ENCODE measurements at regions not wholly inside any gene's neighbourhood (a gene's known extent, or its start where the extent isn't known, plus 50 kb on each side); places are given as distances from the start of the nearest gene placed in this dataset.
A peak's percentile ranks its signal among the peaks of the same experiment; 100 is the strongest.
"Not testable (repeated sequence)": the region's sequence is repeated elsewhere in the genome, so short reads cannot be mapped to it uniquely, and the experiment has no call there.

GRCh38 chr7:106562711-106563366 lies 98.1 kb downstream of the CCDC71L start:
- no peak for DNase-seq (ENCODE audit: low spot score)

- no peak for DNase-seq (ENCODE audit: low spot score)
These were observed 99.1 kb downstream of the CCDC71L start for GRCh38 chr7:106561666-106562411.

- DNase-seq (ENCODE audit: low spot score), result no peak
These were observed 99.8 kb downstream of the CCDC71L start for GRCh38 chr7:106561151-106561550.

DNA sequence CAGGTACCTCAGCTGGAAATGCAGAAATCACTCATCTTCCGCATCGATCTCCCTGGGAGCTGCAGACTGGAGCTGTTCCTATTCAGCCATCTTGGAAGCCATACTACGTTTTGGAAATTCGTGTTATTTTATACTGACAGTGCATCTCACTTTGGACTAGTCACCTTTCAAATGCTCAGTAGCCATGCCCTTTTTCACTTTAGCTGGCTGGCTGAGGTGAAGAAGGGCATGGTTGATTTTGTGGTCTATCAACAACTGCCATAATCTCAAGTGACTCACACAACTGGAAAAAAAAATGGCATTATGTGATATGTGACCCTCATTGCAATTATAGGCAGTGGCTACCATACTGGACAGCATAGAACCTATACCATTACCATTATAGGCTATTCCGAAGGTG lies 100.5 kb downstream of the CCDC71L start:
- no peak for DNase-seq (ENCODE audit: low spot score)

GRCh38 chr7:106556244-106556643 lies 104.7 kb downstream of the CCDC71L start:
- not testable (repeated sequence) for DNase-seq (ENCODE audit: low spot score)

DNA sequence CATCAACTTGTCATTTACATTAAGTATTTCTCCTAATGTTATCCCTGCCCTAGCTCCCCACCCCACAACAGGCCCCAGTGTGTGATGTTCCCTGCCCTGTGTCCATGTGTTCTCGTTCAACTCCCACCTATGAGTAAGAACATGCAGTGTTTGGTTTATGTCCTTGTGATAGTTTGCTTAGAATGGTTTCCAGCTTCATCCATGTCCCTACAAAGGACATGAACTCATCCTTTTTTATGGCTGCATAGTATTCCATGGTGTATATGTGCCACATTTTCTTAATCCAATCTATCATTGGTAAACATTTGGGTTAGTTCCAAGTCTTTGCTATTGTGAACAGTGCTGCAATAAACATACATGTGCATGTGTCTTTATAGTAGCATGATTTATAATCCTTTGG lies 106.3 kb downstream of the CCDC71L start:
- DNase-seq (ENCODE audit: low spot score), result not testable (repeated sequence)

DNA sequence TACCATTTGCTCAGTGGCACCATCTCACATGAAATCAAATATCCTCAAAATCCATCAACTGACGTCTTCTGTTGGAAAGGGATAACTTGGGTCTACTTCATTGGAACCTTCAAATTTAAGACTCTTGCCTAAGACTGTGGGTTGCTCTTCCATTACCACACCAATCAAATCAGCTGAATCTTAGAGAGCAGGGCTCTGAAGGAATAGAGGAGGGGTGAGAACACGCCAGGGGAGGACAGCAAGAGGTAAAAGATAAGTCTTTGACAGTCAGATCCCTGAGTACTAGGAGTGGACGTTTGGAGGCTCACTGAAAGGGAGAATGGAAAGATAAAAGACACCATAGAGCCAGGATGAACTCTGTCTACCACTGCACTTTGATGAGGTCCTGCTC lies 107.5 kb downstream of the CCDC71L start:
- no peak for DNase-seq (ENCODE audit: low spot score)

- no peak for DNase-seq (ENCODE audit: low spot score)
These were observed 108.1 kb downstream of the CCDC71L start for GRCh38 chr7:106552645-106553445.

DNA sequence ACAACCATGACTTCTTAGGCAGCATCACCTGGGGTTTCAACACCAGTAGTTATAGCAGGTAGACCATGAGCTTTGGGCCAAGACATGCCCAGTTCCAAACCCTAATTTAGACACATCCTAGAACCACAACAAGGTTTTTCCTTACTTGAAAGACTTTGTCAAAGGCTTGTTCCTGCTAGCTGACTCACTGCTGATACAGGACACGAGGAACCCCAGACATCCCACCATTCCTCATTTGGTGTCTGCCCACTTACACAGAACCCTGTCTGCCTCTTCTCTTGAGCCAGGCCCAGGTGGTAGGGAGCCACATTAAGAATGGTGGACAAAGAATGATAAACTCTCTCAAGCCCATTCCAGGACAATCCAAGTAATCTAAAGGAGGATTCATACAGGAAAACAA lies 109.0 kb downstream of the CCDC71L start:
- DNase-seq (ENCODE audit: low spot score), result no peak

GRCh38 chr7:106548491-106548890 lies 112.5 kb downstream of the CCDC71L start:
- no peak for DNase-seq (ENCODE audit: low spot score)

- no peak for DNase-seq (ENCODE audit: low spot score)
These were observed 115.7 kb downstream of the CCDC71L start for GRCh38 chr7:106545275-106545674.

GRCh38 chr7:106543221-106543757 lies 117.7 kb downstream of the CCDC71L start:
- DNase-seq (ENCODE audit: low spot score), result no peak

- DNase-seq (ENCODE audit: low spot score), result peak; percentile 72
These were observed 118.3 kb downstream of the CCDC71L start for GRCh38 chr7:106542550-106543220.

GRCh38 chr7:106538638-106539037 lies 122.3 kb downstream of the CCDC71L start:
- DNase-seq (ENCODE audit: low spot score), result no peak

DNA sequence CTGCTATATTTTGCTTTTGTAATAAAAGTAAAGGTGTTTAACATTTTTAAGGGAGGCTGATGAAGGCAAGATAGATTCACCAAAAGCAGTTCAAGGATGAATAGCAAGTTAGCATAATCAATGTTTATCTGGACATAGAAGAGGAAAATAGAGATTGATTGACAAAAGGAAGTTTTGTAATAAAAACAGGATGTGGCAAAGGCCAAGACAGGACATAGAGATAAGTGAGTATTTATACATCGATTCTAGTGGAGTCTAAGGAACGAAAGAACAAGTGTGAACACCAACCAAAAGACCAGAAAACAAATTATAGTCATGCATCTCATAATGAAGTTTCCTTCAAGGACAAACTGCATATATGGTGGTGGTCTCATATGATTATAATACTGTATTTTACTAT lies 123.8 kb downstream of the CCDC71L start:
- DNase-seq (ENCODE audit: low spot score), result no peak

GRCh38 chr7:106536079-106536478 lies 124.9 kb downstream of the CCDC71L start:
- no peak for DNase-seq (ENCODE audit: low spot score)

DNA sequence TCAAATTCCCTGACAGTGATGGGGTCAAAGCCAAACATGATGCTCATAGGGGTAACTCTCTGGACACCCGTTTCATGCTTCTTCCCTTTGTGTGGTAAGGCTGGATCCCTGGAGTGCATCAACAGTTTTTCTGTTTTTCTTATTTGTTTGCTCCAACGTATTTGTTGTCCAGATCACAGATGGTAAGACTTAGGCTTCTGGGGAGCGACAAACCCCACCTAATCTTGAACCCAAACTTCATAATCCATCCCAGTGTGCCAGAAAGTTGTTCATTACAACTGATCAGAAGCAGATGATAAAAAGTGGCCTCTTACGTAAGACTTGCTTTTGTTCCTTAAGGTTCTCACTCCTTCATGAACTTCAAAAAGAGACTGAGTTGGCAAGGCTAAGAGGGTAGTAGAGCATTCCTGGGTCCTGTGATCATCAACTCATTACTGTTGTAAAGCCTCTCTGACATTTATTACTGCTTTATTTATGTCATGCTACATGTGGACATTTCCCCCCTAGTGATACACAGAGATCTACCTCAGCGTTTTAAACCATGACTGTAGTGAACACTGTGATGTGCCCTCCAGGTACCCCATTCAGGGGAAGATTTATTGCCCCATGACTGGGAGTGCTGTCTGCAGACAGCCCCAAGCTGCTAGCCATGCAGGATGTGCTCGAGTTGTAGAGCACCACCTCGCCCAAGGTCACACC lies 125.6 kb downstream of the CCDC71L start:
- DNase-seq (ENCODE audit: low spot score), result no peak

DNA sequence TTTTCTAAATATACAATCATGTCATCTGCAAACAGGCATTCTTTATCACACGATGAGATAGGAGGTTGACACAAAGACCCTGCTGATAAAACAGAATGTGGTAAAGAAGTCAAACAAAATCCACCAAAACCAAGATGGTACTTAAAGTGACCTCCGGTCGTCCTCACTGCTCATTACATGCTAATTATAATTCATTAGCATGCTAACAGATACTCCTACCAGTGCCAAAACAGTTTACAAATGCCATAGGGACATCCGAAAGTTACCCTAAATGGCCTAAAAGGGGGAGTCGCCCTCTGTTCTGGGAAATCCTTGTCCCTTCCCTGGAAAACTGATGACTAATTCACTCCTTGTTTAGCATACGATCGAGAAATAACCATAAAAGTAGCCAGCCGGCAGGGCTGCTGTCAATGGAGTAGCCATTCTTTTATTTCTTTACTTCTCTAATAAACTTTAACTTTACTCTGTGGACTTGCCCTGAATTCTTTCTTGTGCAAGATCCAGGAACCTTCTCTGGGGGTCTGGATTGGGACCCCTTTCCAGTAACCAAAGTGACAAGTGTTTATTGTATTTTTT lies 126.6 kb downstream of the CCDC71L start:
- no peak for DNase-seq (ENCODE audit: low spot score)

GRCh38 chr7:106530183-106530582 lies 130.8 kb downstream of the CCDC71L start:
- not testable (repeated sequence) for DNase-seq (ENCODE audit: low spot score)

DNA sequence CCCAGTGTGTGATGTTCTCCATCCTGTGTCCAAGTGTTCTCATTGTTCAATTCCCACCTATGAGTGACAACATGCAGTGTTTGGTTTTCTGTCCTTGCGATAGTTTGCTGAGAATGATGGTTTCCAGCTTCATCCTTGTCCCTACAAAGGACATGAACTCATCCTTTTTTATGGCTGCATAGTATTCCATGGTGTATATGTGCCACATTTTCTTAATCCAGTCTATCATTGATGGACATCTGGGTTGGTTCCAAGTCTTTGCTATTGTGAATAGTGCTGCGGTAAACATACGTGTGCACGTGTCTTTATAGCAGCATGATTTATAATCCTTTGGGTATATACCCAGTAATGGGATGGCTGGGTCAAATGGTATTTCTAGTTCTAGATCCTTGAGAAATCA lies 134.3 kb downstream of the CCDC71L start:
- DNase-seq (ENCODE audit: low spot score), result not testable (repeated sequence)

GRCh38 chr7:106524690-106525059 lies 136.3 kb downstream of the CCDC71L start:
- DNase-seq (ENCODE audit: low spot score), result no peak
